Chondrocyte (in vitro differentiated cells): ENCODE measurements at regions not wholly inside any gene's neighbourhood (a gene's known extent, or its start where the extent isn't known, plus 50 kb on each side); places are given as distances from the start of the nearest gene placed in this dataset.

Experiments used
- DNase-seq: peaks from one replicate; pipeline ENCODE4 v3.0.0; 2021; ENCODE audit warnings: mixed read lengths, low spot score
- H3K27ac Mint-ChIP-seq: one replicate; pipeline ENCODE4 v1.8.0; 2021; ENCODE audit warnings: mild to moderate bottlenecking, moderate library complexity, mixed read lengths; ENCODE audit not compliant: unreplicated experiment
- H3K27me3 Mint-ChIP-seq: 2 replicates; pipeline ENCODE4 v1.8.0; 2021; ENCODE audit warnings: low read depth, mixed read lengths
- H3K36me3 Mint-ChIP-seq: 2 replicates; pipeline ENCODE4 v1.8.0; 2021; ENCODE audit warnings: low read depth, mixed read lengths
- H3K4me1 Mint-ChIP-seq: 2 replicates; pipeline ENCODE4 v1.8.0; 2021; ENCODE audit warnings: low read depth, mild to moderate bottlenecking, mixed read lengths
- H3K4me3 Mint-ChIP-seq: one replicate; pipeline ENCODE4 v1.8.0; 2021; ENCODE audit warnings: mild to moderate bottlenecking, moderate library complexity, mixed read lengths; ENCODE audit not compliant: unreplicated experiment
- H3K9me3 Mint-ChIP-seq: 2 replicates; pipeline ENCODE4 v1.8.0; 2021; ENCODE audit warnings: low read depth, mixed read lengths
- CTCF ChIP-seq: fragments of 200-600 bp; sonication (generic); IDR thresholded peaks from 2 replicates; pipeline ENCODE4 v1.5.0; 2021; ENCODE audit warnings: antibody characterized with exemption, mild to moderate bottlenecking, moderate library complexity

- no peaks in the 10 kb centered on the region for H3K36me3 Mint-ChIP-seq
Observed at GRCh38 chr12:126506426-126507182, 1441.4 kb downstream of the AACS start.

GRCh38 chr12:126507231-126507630 lies 1442.0 kb downstream of the AACS start:
- no peaks in the 10 kb centered on the region for H3K4me1 Mint-ChIP-seq
- H3K27me3 Mint-ChIP-seq: no peaks in the 10 kb centered on the region
- peaks cover 36% of the 10 kb centered on the region for H3K9me3 Mint-ChIP-seq
- no peaks in the 10 kb centered on the region for H3K36me3 Mint-ChIP-seq
- no peak overlapping the region for H3K27ac Mint-ChIP-seq
- TF ChIP-seq CTCF: no peak
- DNase-seq: no peak
- no peak overlapping the region for H3K4me3 Mint-ChIP-seq

More at GRCh38 chr12:126506426-126507182, 1441.4 kb downstream of the AACS start:
- H3K4me3 Mint-ChIP-seq: no peak overlapping the region
- no peak for DNase-seq
- TF ChIP-seq CTCF: no peak
- no peaks in the 10 kb centered on the region for H3K4me1 Mint-ChIP-seq
- H3K27ac Mint-ChIP-seq: no peak overlapping the region
- H3K27me3 Mint-ChIP-seq: no peaks in the 10 kb centered on the region
- H3K9me3 Mint-ChIP-seq: peaks cover 39% of the 10 kb centered on the region

DNA sequence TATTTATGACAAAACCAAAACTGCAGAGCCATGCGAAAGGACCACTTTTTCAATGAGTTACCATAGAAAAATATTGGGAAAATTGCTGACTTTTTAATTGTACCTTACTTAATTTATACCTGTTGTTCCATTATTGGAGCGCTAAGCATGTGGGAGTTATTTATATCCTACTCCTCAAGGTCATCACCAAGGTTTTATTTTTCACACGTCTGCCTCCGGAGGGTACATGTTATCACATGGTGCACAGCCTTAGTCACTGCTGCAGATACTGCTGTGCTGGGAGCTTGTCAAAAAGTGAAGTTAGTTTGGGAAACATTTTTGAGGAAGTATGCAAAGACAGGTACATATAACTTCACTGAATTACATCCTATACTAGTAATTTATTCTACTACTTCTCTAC lies 1444.3 kb downstream of the AACS start:
- H3K4me3 Mint-ChIP-seq: no peak overlapping the region
- TF ChIP-seq CTCF: no peak
- peaks cover 31% of the 10 kb centered on the region for H3K9me3 Mint-ChIP-seq
- H3K27me3 Mint-ChIP-seq: no peaks in the 10 kb centered on the region
- H3K27ac Mint-ChIP-seq: no peak overlapping the region
- no peaks in the 10 kb centered on the region for H3K36me3 Mint-ChIP-seq
- no peaks in the 10 kb centered on the region for H3K4me1 Mint-ChIP-seq
- DNase-seq: no peak

- no peak for TF ChIP-seq CTCF
- H3K4me1 Mint-ChIP-seq: no peaks in the 10 kb centered on the region
- H3K4me3 Mint-ChIP-seq: no peak overlapping the region
- H3K36me3 Mint-ChIP-seq: no peaks in the 10 kb centered on the region
- H3K27ac Mint-ChIP-seq: no peak overlapping the region
- no peak for DNase-seq
- H3K9me3 Mint-ChIP-seq: peaks cover 29% of the 10 kb centered on the region
- H3K27me3 Mint-ChIP-seq: no peaks in the 10 kb centered on the region
Observed at GRCh38 chr12:126510630-126511029, 1445.4 kb downstream of the AACS start.

DNA sequence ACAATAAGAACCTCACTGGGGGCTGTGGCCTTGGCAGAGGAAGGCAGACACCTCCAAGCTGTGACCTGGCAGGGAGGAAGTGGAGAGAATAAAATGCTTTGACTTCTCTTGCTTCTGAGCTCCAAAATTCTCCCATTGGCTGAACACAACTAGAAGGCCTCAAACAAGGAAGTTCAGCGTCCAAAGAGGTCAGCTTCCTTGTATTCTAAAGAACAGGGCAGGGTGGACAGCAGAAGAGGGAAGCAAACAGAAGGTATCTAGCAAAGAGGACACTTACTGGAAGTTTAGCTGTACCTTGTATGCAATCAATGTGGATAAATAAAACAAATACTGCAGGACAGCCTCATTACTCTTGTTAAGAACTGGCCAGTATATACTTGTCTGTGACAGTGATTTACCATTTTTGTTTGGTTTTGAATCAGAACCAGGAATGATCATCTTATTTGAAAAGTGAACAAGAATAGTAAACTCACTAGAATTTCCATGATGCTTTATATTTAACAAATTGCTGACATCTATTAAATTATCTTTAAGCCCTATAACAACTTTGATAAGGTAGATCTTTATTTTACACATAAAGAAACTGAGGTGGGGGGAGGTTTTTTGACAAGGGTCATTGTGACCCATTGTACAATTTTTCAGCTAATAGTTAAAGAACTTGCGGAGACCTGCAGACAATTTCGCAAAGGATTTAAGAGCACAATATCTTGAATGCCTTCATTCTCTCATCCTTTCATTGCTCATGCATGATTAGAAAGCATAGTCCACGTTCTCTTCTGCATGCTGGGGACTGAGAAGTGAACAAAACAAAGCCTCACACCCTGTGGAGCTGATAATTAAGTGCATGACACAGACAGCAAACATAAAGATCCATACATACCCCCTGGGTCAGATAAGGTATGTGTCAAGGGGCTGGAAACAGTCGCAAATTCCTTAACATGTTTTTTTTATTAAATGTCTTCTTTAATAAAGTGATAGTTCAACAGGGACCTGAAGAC lies 1448.0 kb downstream of the AACS start:
- Mint-ChIP-seq H3K9me3 (peaks cover 19% of the 10 kb centered on the region), H3K36me3 (no peaks in the 10 kb centered on the region), H3K27me3 (no peaks in the 10 kb centered on the region), H3K27ac (no peak overlapping the region), H3K4me3 (no peak overlapping the region), H3K4me1 (no peaks in the 10 kb centered on the region)
- no peak for TF ChIP-seq CTCF
- no peak for DNase-seq
